Colonic mucosa (tissue), 4 donors: ENCODE measurements at regions not wholly inside any gene's neighbourhood (a gene's known extent, or its start where the extent isn't known, plus 50 kb on each side); places are given as distances from the start of the nearest gene placed in this dataset.

Experiments
- DNase-seq: peaks from one replicate; pipeline ENCODE4 v3.0.0-alpha.2; 2020
- H3K27ac ChIP-seq: fragments of 200-600 bp; one replicate; pipeline ENCODE4 v1.8.0; 2021
- H3K27me3 ChIP-seq: fragments of 200-600 bp; one replicate; pipeline ENCODE4 v1.8.0; 2021
- H3K36me3 ChIP-seq: fragments of 200-600 bp; one replicate; pipeline ENCODE4 v1.8.0; 2021
- H3K4me1 ChIP-seq: fragments of 200-600 bp; one replicate; pipeline ENCODE4 v1.8.0; 2021; ENCODE audit warnings: mild to moderate bottlenecking
- H3K4me3 ChIP-seq: fragments of 200-600 bp; one replicate; pipeline ENCODE4 v1.8.0; 2021
- H3K9ac ChIP-seq, 2 donors: one replicate each; pipeline ENCODE4 v1.7.0; 2013; ENCODE audit warnings: control low read depth in 2 of 2, low read depth in 2 of 2, low read length in 2 of 2
- H3K9me3 ChIP-seq: fragments of 200-600 bp; one replicate; pipeline ENCODE4 v1.8.0; 2021
- CTCF ChIP-seq: fragments of 200-600 bp; IDR thresholded peaks from one replicate; pipeline ENCODE4 v1.8.0; 2022; ENCODE audit warnings: antibody characterized with exemption, mild to moderate bottlenecking
- intact Hi-C: fragments of 100-400 bp; cut with DNase I; formaldehyde crosslinking; loops from one replicate; pipeline ENCODE4 v1.14.1; 2022
- donor health status: healthy.
- donor health status: DM: no; HTN: no; CAD: no.
- donor health status: DM: no; HTN: no; CAD: no.

- Histone ChIP-seq H3K4me1 (no peaks in the 10 kb centered on the region), H3K9ac (no peak overlapping the region), H3K9me3 (no peaks in the 10 kb centered on the region), H3K4me3 (no peak overlapping the region), H3K36me3 (no peaks in the 10 kb centered on the region), H3K27me3 (no peaks in the 10 kb centered on the region), H3K27ac (no peak overlapping the region)
- intact Hi-C loops: no loop called here
- no peak for DNase-seq
- TF ChIP-seq CTCF: no peak
These were observed 206.7 kb upstream of the POT1 start for GRCh38 chr7:125136341-125136740.

GRCh38 chr7:125130173-125130572, 200.5 kb upstream of the POT1 start:
- Histone ChIP-seq H3K9me3 (no peaks in the 10 kb centered on the region), H3K4me1 (no peaks in the 10 kb centered on the region), H3K27ac (no peak overlapping the region), H3K4me3 (no peak overlapping the region), H3K9ac (no peak overlapping the region), H3K27me3 (no peaks in the 10 kb centered on the region), H3K36me3 (no peaks in the 10 kb centered on the region)
- TF ChIP-seq CTCF: no peak
- DNase-seq: no peak
- intact Hi-C loops: no loop called here

GRCh38 chr7:125127304-125127703, 197.7 kb upstream of the POT1 start:
- DNase-seq: no peak
- Histone ChIP-seq H3K27me3 (no peaks in the 10 kb centered on the region), H3K9me3 (no peaks in the 10 kb centered on the region), H3K27ac (no peak overlapping the region), H3K4me3 (no peak overlapping the region), H3K9ac (no peak overlapping the region), H3K4me1 (no peaks in the 10 kb centered on the region), H3K36me3 (no peaks in the 10 kb centered on the region)
- no peak for TF ChIP-seq CTCF
- intact Hi-C loops: no loop called here

- no peak for TF ChIP-seq CTCF
These were observed 196.8 kb upstream of the POT1 start for GRCh38 chr7:125126376-125126775.

GRCh38 chr7:125125315-125125714, 195.7 kb upstream of the POT1 start:
- Histone ChIP-seq H3K36me3 (no peaks in the 10 kb centered on the region), H3K27me3 (no peaks in the 10 kb centered on the region), H3K4me3 (no peak overlapping the region), H3K4me1 (no peaks in the 10 kb centered on the region), H3K27ac (no peak overlapping the region), H3K9ac (no peak overlapping the region), H3K9me3 (no peaks in the 10 kb centered on the region)
- DNase-seq: no peak
- intact Hi-C loops: no loop called here
- TF ChIP-seq CTCF: no peak

More at GRCh38 chr7:125126376-125126775, 196.8 kb upstream of the POT1 start:
- H3K4me3 ChIP-seq: no peak overlapping the region
- no peaks in the 10 kb centered on the region for H3K9me3 ChIP-seq
- H3K4me1 ChIP-seq: no peaks in the 10 kb centered on the region
- no peak overlapping the region for H3K27ac ChIP-seq
- H3K9ac ChIP-seq: no peak overlapping the region
- intact Hi-C loops: no loop called here
- no peak for DNase-seq
- no peaks in the 10 kb centered on the region for H3K27me3 ChIP-seq
- no peaks in the 10 kb centered on the region for H3K36me3 ChIP-seq

- H3K27me3 ChIP-seq: no peaks in the 10 kb centered on the region
- TF ChIP-seq CTCF: no peak
- no peak for DNase-seq
- H3K9me3 ChIP-seq: no peaks in the 10 kb centered on the region
- no peaks in the 10 kb centered on the region for H3K4me1 ChIP-seq
- H3K36me3 ChIP-seq: no peaks in the 10 kb centered on the region
- no peak overlapping the region for H3K27ac ChIP-seq
- no peak overlapping the region for H3K4me3 ChIP-seq
- intact Hi-C loops: no loop called here
- H3K9ac ChIP-seq: no peak overlapping the region
These were observed 192.5 kb upstream of the POT1 start for GRCh38 chr7:125122173-125122572.
